ENCODE measurements at regions not wholly inside any gene's neighbourhood (a gene's known extent, or its start where the extent isn't known, plus 50 kb on each side); places are given as distances from the start of the nearest gene placed in this dataset.

- no peak for TF ChIP-seq POLR2A (IDR thresholded peaks at IDR 0.05; ENCODE audit: low read length)
- TF ChIP-seq GATA1 (IDR thresholded peaks at IDR 0.05; ENCODE audit: low read depth, low read length): no peak
These were observed 101.6 kb upstream of the TMEM18 start for GRCh38 chr2:778731-779350.

Data from erythroblast (primary cell).